OCI-LY3 (cell line): ENCODE measurements at regions not wholly inside any gene's neighbourhood (a gene's known extent, or its start where the extent isn't known, plus 50 kb on each side); places are given as distances from the start of the nearest gene placed in this dataset.

Experiments used
- EZH2phosphoT487 ChIP-seq: fragments of 200-600 bp; shearing (Covaris generic); IDR thresholded peaks from 2 replicates; pipeline ENCODE4 v1.6.1; 2018; ENCODE audit warnings: antibody characterized with exemption, mixed run types, low read depth
- TF ChIP-seq, protein P1 (sequence below): fragments of 200-600, 300-600 bp; sonication (generic); IDR thresholded peaks from 2 replicates; pipeline ENCODE4 v1.5.1; 2014; ENCODE audit warnings: antibody characterized with exemption, low read length, low read depth

DNA sequence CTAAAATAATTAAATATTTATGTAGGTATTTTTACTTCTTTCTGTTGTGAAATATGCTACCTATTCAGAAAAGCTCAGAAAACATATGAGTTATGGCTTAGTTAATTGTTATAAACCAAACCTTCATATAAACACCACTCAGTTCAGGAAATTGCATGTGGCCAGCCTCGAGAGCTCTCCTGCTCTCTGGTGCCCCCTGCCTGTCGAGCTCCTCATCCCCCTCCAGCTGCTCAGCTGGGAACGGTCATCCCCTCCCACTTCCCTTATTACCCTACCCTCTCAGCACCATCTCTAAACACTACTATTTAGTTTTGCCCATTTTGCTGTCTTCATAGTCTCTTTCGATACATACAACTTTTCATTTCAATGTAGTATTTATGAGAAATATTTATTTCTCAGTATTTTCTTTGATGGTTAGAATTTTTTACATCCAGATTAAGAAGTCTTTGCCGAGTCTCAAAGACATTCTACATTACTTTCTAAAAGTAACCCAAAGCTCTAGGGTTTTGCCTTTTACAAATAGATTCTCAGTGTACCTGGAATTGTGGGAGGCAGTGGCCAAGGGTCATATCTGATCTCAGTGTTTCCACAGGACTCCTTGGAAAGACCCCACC is 51.2 kb upstream of the SEMA4D start:
- TF ChIP-seq, protein P1, sequence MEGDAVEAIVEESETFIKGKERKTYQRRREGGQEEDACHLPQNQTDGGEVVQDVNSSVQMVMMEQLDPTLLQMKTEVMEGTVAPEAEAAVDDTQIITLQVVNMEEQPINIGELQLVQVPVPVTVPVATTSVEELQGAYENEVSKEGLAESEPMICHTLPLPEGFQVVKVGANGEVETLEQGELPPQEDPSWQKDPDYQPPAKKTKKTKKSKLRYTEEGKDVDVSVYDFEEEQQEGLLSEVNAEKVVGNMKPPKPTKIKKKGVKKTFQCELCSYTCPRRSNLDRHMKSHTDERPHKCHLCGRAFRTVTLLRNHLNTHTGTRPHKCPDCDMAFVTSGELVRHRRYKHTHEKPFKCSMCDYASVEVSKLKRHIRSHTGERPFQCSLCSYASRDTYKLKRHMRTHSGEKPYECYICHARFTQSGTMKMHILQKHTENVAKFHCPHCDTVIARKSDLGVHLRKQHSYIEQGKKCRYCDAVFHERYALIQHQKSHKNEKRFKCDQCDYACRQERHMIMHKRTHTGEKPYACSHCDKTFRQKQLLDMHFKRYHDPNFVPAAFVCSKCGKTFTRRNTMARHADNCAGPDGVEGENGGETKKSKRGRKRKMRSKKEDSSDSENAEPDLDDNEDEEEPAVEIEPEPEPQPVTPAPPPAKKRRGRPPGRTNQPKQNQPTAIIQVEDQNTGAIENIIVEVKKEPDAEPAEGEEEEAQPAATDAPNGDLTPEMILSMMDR = peak; percentile 91
- no peak for TF ChIP-seq EZH2phosphoT487
